ENCODE measurements at regions not wholly inside any gene's neighbourhood (a gene's known extent, or its start where the extent isn't known, plus 50 kb on each side); places are given as distances from the start of the nearest gene placed in this dataset.

DNA sequence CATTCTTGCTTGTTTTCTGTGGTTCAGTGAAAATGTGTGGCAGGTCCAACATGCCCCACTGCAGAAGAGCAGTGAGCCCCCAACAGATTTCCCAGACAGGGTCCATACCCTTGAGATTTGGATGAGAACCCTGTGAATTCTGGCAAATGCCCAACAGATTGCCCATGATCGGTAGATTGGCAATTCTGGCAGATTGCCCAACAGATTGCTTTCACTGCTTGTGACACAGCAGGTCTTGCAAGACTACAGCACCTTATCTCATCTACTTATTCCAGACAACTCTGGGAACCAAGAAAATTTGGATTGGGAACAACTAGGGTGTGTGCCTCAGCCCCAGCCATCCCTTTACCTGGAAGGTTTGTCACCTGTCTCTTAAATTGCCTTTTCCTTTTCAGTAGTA is 143.7 kb upstream of the COL1A2 start:
- H3K23ac ChIP-seq (ENCODE audit: low read length), result no peak overlapping the region
- H3K14ac ChIP-seq (ENCODE audit: low read length), result no peak overlapping the region
- no peak overlapping the region for H3K9ac ChIP-seq (ENCODE audit: low read length)
- no peaks in the 10 kb centered on the region for H3K4me1 ChIP-seq (ENCODE audit: control insufficient read depth in 1 of 2, insufficient read depth in 2 of 2, low read length in 2 of 2)
- H3K4me3 ChIP-seq (ENCODE audit: low read depth, low read length), result no peak overlapping the region
- no peak overlapping the region for H3K27ac ChIP-seq (ENCODE audit: low read depth, low read length)
- no peaks in the 10 kb centered on the region for H3K9me3 ChIP-seq (ENCODE audit: insufficient read depth, low read depth, low read length)
- no peak overlapping the region for H2AK5ac ChIP-seq (ENCODE audit: low read length)
- no peak overlapping the region for H3K18ac ChIP-seq (ENCODE audit: low read length)
- no peaks in the 10 kb centered on the region for H3K27me3 ChIP-seq (ENCODE audit: insufficient read depth, low read length)
- H4K8ac ChIP-seq (ENCODE audit: low read depth, low read length), result no peak overlapping the region
- no peak overlapping the region for H4K91ac ChIP-seq (ENCODE audit: low read depth, low read length)
- no CpG with 5 or more reads among the region's 1 CpG for WGBS (ENCODE audit: extremely low coverage, insufficient coverage, insufficient read length)
- no peak overlapping the region for H2BK5ac ChIP-seq (ENCODE audit: low read depth, low read length, poor library complexity)
- no peaks in the 10 kb centered on the region for H3K36me3 ChIP-seq (ENCODE audit: control insufficient read depth in 1 of 2, insufficient read depth in 2 of 2, low read length in 2 of 2)
- DNase-seq, result peak in 1 of 2 donors; percentile 48
- no peak overlapping the region for H2BK120ac ChIP-seq (ENCODE audit: insufficient read depth, low read length, poor library complexity)
- H2AFZ ChIP-seq (ENCODE audit: insufficient read depth, low read length, poor library complexity), result no peak overlapping the region
- H4K12ac ChIP-seq (ENCODE audit: low read depth, low read length), result no peak overlapping the region
- no peaks in the 10 kb centered on the region for H3K79me1 ChIP-seq (ENCODE audit: low read length)
- no peak overlapping the region for H2BK12ac ChIP-seq (ENCODE audit: low read length)
- no peaks in the 10 kb centered on the region for H3K79me2 ChIP-seq (ENCODE audit: control insufficient read depth, insufficient read depth, low read length, poor library complexity)
- no peak overlapping the region for H3K4ac ChIP-seq (ENCODE audit: low read depth, low read length)
- H3K4me2 ChIP-seq (ENCODE audit: low read length), result no peak overlapping the region

DNA sequence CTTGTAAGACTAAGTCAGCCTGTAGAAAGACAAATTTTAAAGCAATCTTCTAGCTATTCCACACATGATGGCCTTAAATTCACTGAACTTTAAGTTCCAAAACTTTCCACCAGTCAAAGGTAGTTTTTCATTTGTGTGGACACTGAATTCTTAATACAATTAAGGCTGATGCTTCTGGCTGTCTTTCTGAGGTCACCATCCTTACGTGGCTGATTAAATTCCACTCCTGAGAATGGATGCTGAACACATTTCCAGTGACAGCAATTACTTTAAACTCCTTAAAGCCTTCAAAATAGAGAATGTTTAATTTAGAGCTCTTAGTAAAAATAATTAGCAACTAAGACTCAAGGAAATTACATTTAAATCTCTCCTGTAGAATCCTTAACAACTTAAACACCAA is 142.6 kb upstream of the COL1A2 start:
- Histone ChIP-seq H3K27ac (ENCODE audit: low read depth, low read length) (no peak overlapping the region), H3K79me1 (ENCODE audit: low read length) (no peaks in the 10 kb centered on the region), H3K4me1 (ENCODE audit: control insufficient read depth in 1 of 2, insufficient read depth in 2 of 2, low read length in 2 of 2) (no peaks in the 10 kb centered on the region), H3K79me2 (ENCODE audit: control insufficient read depth, insufficient read depth, low read length, poor library complexity) (no peaks in the 10 kb centered on the region), H3K23ac (ENCODE audit: low read length) (no peak overlapping the region), H3K14ac (ENCODE audit: low read length) (no peak overlapping the region), H2BK5ac (ENCODE audit: low read depth, low read length, poor library complexity) (no peak overlapping the region), H3K9ac (ENCODE audit: low read length) (no peak overlapping the region), H3K27me3 (ENCODE audit: insufficient read depth, low read length) (no peaks in the 10 kb centered on the region), H2AFZ (ENCODE audit: insufficient read depth, low read length, poor library complexity) (no peak overlapping the region), H2BK120ac (ENCODE audit: insufficient read depth, low read length, poor library complexity) (no peak overlapping the region), H4K12ac (ENCODE audit: low read depth, low read length) (no peak overlapping the region), H2BK12ac (ENCODE audit: low read length) (no peak overlapping the region), H3K9me3 (ENCODE audit: insufficient read depth, low read depth, low read length) (no peaks in the 10 kb centered on the region), H3K36me3 (ENCODE audit: control insufficient read depth in 1 of 2, insufficient read depth in 2 of 2, low read length in 2 of 2) (no peaks in the 10 kb centered on the region), H3K18ac (ENCODE audit: low read length) (no peak overlapping the region), H2AK5ac (ENCODE audit: low read length) (no peak overlapping the region), H4K91ac (ENCODE audit: low read depth, low read length) (no peak overlapping the region), H3K4me2 (ENCODE audit: low read length) (no peak overlapping the region), H4K8ac (ENCODE audit: low read depth, low read length) (no peak overlapping the region), H3K4ac (ENCODE audit: low read depth, low read length) (no peak overlapping the region), H3K4me3 (ENCODE audit: low read depth, low read length) (no peak overlapping the region)
- no peak for DNase-seq
- WGBS (ENCODE audit: extremely low coverage, insufficient coverage, insufficient read length), result no CpG with 5 or more reads among the region's 1 CpG

DNA sequence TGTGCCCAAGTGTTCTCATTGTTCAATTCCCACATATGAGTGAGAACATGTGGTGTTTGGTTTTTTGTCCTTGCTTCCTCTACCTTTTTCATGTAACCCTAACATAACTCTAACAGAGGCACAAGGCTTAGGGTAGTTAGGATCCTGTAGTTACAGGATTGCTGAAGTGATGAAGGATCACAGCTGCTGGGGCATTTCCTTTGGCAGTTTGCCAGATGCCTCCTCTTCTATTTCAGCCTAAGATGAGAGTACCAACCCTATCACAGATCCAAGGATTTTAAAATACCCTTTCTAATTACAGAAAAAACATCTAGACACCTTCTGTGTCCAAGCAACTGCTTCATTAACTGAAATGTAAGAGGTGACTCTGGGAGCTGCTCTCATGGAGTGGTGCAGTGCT is 141.7 kb upstream of the COL1A2 start:
- no peak overlapping the region for H3K9ac ChIP-seq (ENCODE audit: low read length)
- no peak overlapping the region for H2BK120ac ChIP-seq (ENCODE audit: insufficient read depth, low read length, poor library complexity)
- H4K12ac ChIP-seq (ENCODE audit: low read depth, low read length), result no peak overlapping the region
- no peak overlapping the region for H2BK5ac ChIP-seq (ENCODE audit: low read depth, low read length, poor library complexity)
- no peak overlapping the region for H4K8ac ChIP-seq (ENCODE audit: low read depth, low read length)
- no peak overlapping the region for H3K14ac ChIP-seq (ENCODE audit: low read length)
- H2AK5ac ChIP-seq (ENCODE audit: low read length), result no peak overlapping the region
- no peak overlapping the region for H3K4ac ChIP-seq (ENCODE audit: low read depth, low read length)
- no peak overlapping the region for H2AFZ ChIP-seq (ENCODE audit: insufficient read depth, low read length, poor library complexity)
- H3K27me3 ChIP-seq (ENCODE audit: insufficient read depth, low read length), result no peaks in the 10 kb centered on the region
- H3K79me2 ChIP-seq (ENCODE audit: control insufficient read depth, insufficient read depth, low read length, poor library complexity), result no peaks in the 10 kb centered on the region
- no peak overlapping the region for H4K91ac ChIP-seq (ENCODE audit: low read depth, low read length)
- no peak overlapping the region for H3K4me3 ChIP-seq (ENCODE audit: low read depth, low read length)
- no peak overlapping the region for H2BK12ac ChIP-seq (ENCODE audit: low read length)
- no peaks in the 10 kb centered on the region for H3K9me3 ChIP-seq (ENCODE audit: insufficient read depth, low read depth, low read length)
- H3K4me2 ChIP-seq (ENCODE audit: low read length), result no peak overlapping the region
- H3K79me1 ChIP-seq (ENCODE audit: low read length), result no peaks in the 10 kb centered on the region
- H3K4me1 ChIP-seq (ENCODE audit: control insufficient read depth in 1 of 2, insufficient read depth in 2 of 2, low read length in 2 of 2), result no peaks in the 10 kb centered on the region
- DNase-seq, result no peak
- no peak overlapping the region for H3K18ac ChIP-seq (ENCODE audit: low read length)
- no peak overlapping the region for H3K27ac ChIP-seq (ENCODE audit: low read depth, low read length)
- H3K23ac ChIP-seq (ENCODE audit: low read length), result no peak overlapping the region
- H3K36me3 ChIP-seq (ENCODE audit: control insufficient read depth in 1 of 2, insufficient read depth in 2 of 2, low read length in 2 of 2), result no peaks in the 10 kb centered on the region

DNA sequence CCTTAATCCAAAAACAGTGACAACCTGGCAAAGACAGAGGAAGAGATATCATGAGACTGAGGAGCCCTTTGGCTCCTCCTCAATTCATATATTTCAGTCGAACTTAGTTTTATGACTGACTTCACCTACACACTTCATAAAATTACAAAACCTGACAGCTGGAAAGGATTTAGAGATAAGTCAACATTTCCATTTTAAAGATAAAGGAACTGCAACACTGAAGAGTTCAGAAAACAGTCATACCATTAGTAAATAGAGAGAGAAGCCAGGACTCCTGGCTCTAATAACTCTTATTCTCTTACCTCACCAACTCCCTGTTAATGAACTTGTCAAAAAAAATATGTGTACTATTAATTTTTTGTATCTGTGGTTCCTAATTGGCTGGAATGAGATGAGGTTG is 141.0 kb upstream of the COL1A2 start:
- H3K23ac ChIP-seq (ENCODE audit: low read length), result no peak overlapping the region
- no peak overlapping the region for H4K8ac ChIP-seq (ENCODE audit: low read depth, low read length)
- H3K27me3 ChIP-seq (ENCODE audit: insufficient read depth, low read length), result no peaks in the 10 kb centered on the region
- no peaks in the 10 kb centered on the region for H3K4me1 ChIP-seq (ENCODE audit: control insufficient read depth in 1 of 2, insufficient read depth in 2 of 2, low read length in 2 of 2)
- no peak overlapping the region for H3K27ac ChIP-seq (ENCODE audit: low read depth, low read length)
- no CpG with 5 or more reads among the region's 1 CpG for WGBS (ENCODE audit: extremely low coverage, insufficient coverage, insufficient read length)
- no peak overlapping the region for H3K4ac ChIP-seq (ENCODE audit: low read depth, low read length)
- no peak overlapping the region for H2AFZ ChIP-seq (ENCODE audit: insufficient read depth, low read length, poor library complexity)
- H2BK5ac ChIP-seq (ENCODE audit: low read depth, low read length, poor library complexity), result no peak overlapping the region
- H2AK5ac ChIP-seq (ENCODE audit: low read length), result no peak overlapping the region
- H3K4me3 ChIP-seq (ENCODE audit: low read depth, low read length), result no peak overlapping the region
- no peaks in the 10 kb centered on the region for H3K9me3 ChIP-seq (ENCODE audit: insufficient read depth, low read depth, low read length)
- H2BK12ac ChIP-seq (ENCODE audit: low read length), result no peak overlapping the region
- H3K36me3 ChIP-seq (ENCODE audit: control insufficient read depth in 1 of 2, insufficient read depth in 2 of 2, low read length in 2 of 2), result no peaks in the 10 kb centered on the region
- no peak overlapping the region for H3K9ac ChIP-seq (ENCODE audit: low read length)
- H3K79me1 ChIP-seq (ENCODE audit: low read length), result no peaks in the 10 kb centered on the region
- H4K91ac ChIP-seq (ENCODE audit: low read depth, low read length), result no peak overlapping the region
- H2BK120ac ChIP-seq (ENCODE audit: insufficient read depth, low read length, poor library complexity), result no peak overlapping the region
- H3K79me2 ChIP-seq (ENCODE audit: control insufficient read depth, insufficient read depth, low read length, poor library complexity), result no peaks in the 10 kb centered on the region
- H3K18ac ChIP-seq (ENCODE audit: low read length), result no peak overlapping the region
- no peak overlapping the region for H3K4me2 ChIP-seq (ENCODE audit: low read length)
- H3K14ac ChIP-seq (ENCODE audit: low read length), result no peak overlapping the region
- no peak overlapping the region for H4K12ac ChIP-seq (ENCODE audit: low read depth, low read length)
- DNase-seq, result no peak
